Lower leg skin (tissue), 3 donors: ENCODE measurements at regions not wholly inside any gene's neighbourhood (a gene's known extent, or its start where the extent isn't known, plus 50 kb on each side); places are given as distances from the start of the nearest gene placed in this dataset.

Experiments
- CTCF ChIP-seq, 3 donors: fragments of 450-650 bp; IDR thresholded peaks; one replicate each; pipeline ENCODE4 v1.5.1; 2016; ENCODE audit warnings: antibody characterized with exemption in 3 of 3, mild to moderate bottlenecking in 3 of 3, moderate library complexity in 2 of 3
- POLR2A ChIP-seq, 2 donors: fragments of 450-650 bp; IDR thresholded peaks; one replicate each; pipeline ENCODE4 v1.6.1; 2016 to 2017; ENCODE audit warnings: antibody characterized with exemption in 2 of 2, mild to moderate bottlenecking in 1 of 2, moderate library complexity in 1 of 2

- TF ChIP-seq POLR2A (IDR thresholded peaks at IDR 0.05) (no peak), CTCF (IDR thresholded peaks at IDR 0.05) (no peak)
Measured at GRCh38 chr2:122884889-122885288, 1129.4 kb downstream of the TSN start.
